ENCODE measurements at regions not wholly inside any gene's neighbourhood (a gene's known extent, or its start where the extent isn't known, plus 50 kb on each side); places are given as distances from the start of the nearest gene placed in this dataset.

DNA sequence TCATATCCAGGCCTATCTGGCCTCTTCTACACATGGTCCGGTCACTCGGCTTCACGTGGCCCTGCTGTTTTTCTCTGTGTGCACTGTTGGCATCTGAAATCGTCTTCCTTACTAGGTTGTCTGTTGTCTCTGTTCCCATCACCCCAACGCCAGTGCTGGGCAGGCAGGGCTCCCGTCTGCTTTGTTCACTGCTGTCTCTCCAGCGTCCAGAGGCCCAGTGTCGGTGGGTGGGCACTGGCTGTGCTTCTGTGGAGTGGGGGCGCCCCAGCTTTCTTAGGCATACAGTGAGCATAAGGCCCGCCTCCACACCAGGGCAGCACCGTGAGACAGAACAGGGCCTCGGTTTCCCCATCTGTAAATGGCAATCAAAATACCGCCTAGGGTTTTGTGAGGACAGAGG, 153.1 kb downstream of the BCL11B start:
- TF ChIP-seq, protein P1, sequence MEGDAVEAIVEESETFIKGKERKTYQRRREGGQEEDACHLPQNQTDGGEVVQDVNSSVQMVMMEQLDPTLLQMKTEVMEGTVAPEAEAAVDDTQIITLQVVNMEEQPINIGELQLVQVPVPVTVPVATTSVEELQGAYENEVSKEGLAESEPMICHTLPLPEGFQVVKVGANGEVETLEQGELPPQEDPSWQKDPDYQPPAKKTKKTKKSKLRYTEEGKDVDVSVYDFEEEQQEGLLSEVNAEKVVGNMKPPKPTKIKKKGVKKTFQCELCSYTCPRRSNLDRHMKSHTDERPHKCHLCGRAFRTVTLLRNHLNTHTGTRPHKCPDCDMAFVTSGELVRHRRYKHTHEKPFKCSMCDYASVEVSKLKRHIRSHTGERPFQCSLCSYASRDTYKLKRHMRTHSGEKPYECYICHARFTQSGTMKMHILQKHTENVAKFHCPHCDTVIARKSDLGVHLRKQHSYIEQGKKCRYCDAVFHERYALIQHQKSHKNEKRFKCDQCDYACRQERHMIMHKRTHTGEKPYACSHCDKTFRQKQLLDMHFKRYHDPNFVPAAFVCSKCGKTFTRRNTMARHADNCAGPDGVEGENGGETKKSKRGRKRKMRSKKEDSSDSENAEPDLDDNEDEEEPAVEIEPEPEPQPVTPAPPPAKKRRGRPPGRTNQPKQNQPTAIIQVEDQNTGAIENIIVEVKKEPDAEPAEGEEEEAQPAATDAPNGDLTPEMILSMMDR (conservative IDR thresholded peaks at IDR 0.05; ENCODE audit: low read depth, low read length) = no peak
- no peak overlapping the region for H3K4me3 ChIP-seq (ENCODE audit: low read depth, low read length)
- DNase-seq (ENCODE audit: low read depth) = no peak

Measured in epithelial cell of proximal tubule (primary cell).